ENCODE measurements at regions not wholly inside any gene's neighbourhood (a gene's known extent, or its start where the extent isn't known, plus 50 kb on each side); places are given as distances from the start of the nearest gene placed in this dataset.

GRCh38 chr13:107413005-107413404 lies 802.3 kb downstream of the LIG4 start:
- no peak overlapping the region for H2AFZ ChIP-seq (ENCODE audit: low read depth, low read length)
- no peaks in the 10 kb centered on the region for H3K36me3 ChIP-seq (ENCODE audit: insufficient read depth, low read length)
- no peak overlapping the region for H3K4me3 Mint-ChIP-seq (ENCODE audit: unreplicated experiment)
- FAIRE-seq (no peak), DNase-seq (ENCODE audit: low read depth) (no peak)
- no peaks in the 10 kb centered on the region for H3K79me2 ChIP-seq (ENCODE audit: insufficient read depth, low read length)
- H3K9ac ChIP-seq (ENCODE audit: low read length) = no peak overlapping the region
- TF ChIP-seq, protein P1, sequence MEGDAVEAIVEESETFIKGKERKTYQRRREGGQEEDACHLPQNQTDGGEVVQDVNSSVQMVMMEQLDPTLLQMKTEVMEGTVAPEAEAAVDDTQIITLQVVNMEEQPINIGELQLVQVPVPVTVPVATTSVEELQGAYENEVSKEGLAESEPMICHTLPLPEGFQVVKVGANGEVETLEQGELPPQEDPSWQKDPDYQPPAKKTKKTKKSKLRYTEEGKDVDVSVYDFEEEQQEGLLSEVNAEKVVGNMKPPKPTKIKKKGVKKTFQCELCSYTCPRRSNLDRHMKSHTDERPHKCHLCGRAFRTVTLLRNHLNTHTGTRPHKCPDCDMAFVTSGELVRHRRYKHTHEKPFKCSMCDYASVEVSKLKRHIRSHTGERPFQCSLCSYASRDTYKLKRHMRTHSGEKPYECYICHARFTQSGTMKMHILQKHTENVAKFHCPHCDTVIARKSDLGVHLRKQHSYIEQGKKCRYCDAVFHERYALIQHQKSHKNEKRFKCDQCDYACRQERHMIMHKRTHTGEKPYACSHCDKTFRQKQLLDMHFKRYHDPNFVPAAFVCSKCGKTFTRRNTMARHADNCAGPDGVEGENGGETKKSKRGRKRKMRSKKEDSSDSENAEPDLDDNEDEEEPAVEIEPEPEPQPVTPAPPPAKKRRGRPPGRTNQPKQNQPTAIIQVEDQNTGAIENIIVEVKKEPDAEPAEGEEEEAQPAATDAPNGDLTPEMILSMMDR (IDR thresholded peaks at IDR 0.05; ENCODE audit: insufficient read depth, low read depth, low read length) = no peak
- no peak for TF ChIP-seq EZH2 (IDR thresholded peaks at IDR 0.05; ENCODE audit: insufficient read depth, low read length)
- H3K4me1 Mint-ChIP-seq (ENCODE audit: low read depth, unreplicated experiment) = no peaks in the 10 kb centered on the region
- no peak overlapping the region for H3K4me2 ChIP-seq (ENCODE audit: low read length)
- H3K4me1 ChIP-seq (ENCODE audit: insufficient read depth, low read length) = no peaks in the 10 kb centered on the region
- no peak overlapping the region for H3K27ac ChIP-seq (ENCODE audit: low read depth, low read length)
- no peak overlapping the region for H3K27ac Mint-ChIP-seq (ENCODE audit: unreplicated experiment)
- no peak overlapping the region for H3K4me3 ChIP-seq (ENCODE audit: insufficient read depth, low read depth, low read length)
- H3K27me3 ChIP-seq (ENCODE audit: insufficient read depth, low read length) = no peaks in the 10 kb centered on the region
- no peaks in the 10 kb centered on the region for H3K9me3 Mint-ChIP-seq (ENCODE audit: unreplicated experiment)
- no peaks in the 10 kb centered on the region for H3K9me3 ChIP-seq (ENCODE audit: insufficient read depth, low read depth, low read length)
- no peaks in the 10 kb centered on the region for H4K20me1 ChIP-seq (ENCODE audit: insufficient read depth, low read length)
- H3K36me3 Mint-ChIP-seq (ENCODE audit: low read depth, unreplicated experiment) = no peaks in the 10 kb centered on the region
- peaks cover 1% of the 10 kb centered on the region for H3K27me3 Mint-ChIP-seq (ENCODE audit: low read depth, unreplicated experiment)

DNA sequence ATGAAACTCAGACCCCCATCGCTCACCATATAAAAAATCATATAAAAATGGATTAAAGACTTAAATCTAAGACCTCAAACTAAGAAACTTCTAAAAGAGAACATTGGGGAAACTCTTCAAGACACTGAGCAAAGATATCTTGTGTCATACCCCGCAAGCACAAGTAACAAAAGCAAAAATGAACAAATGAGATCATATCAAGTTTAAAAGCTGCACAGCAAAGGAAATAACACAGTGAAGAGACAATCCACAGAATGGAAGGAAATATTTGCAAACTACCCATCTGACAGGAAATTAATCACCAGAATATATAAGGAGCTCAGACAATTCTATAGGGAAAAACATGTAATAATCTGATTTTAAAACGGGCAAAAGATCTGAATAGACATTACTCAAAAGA lies 808.3 kb downstream of the LIG4 start:
- Histone ChIP-seq H3K9me3 (ENCODE audit: insufficient read depth, low read depth, low read length) (no peaks in the 10 kb centered on the region), H3K4me3 (ENCODE audit: insufficient read depth, low read depth, low read length) (no peak overlapping the region), H3K79me2 (ENCODE audit: insufficient read depth, low read length) (no peaks in the 10 kb centered on the region), H3K36me3 (ENCODE audit: insufficient read depth, low read length) (no peaks in the 10 kb centered on the region), H3K27ac (ENCODE audit: low read depth, low read length) (no peak overlapping the region), H2AFZ (ENCODE audit: low read depth, low read length) (no peak overlapping the region), H3K4me2 (ENCODE audit: low read length) (no peak overlapping the region), H4K20me1 (ENCODE audit: insufficient read depth, low read length) (no peaks in the 10 kb centered on the region), H3K4me1 (ENCODE audit: insufficient read depth, low read length) (no peaks in the 10 kb centered on the region), H3K9ac (ENCODE audit: low read length) (no peak overlapping the region), H3K27me3 (ENCODE audit: insufficient read depth, low read length) (no peaks in the 10 kb centered on the region)
- Mint-ChIP-seq H3K4me3 (ENCODE audit: unreplicated experiment) (no peak overlapping the region), H3K27me3 (ENCODE audit: low read depth, unreplicated experiment) (no peaks in the 10 kb centered on the region), H3K36me3 (ENCODE audit: low read depth, unreplicated experiment) (no peaks in the 10 kb centered on the region), H3K9me3 (ENCODE audit: unreplicated experiment) (no peaks in the 10 kb centered on the region), H3K27ac (ENCODE audit: unreplicated experiment) (no peak overlapping the region), H3K4me1 (ENCODE audit: low read depth, unreplicated experiment) (no peaks in the 10 kb centered on the region)
- FAIRE-seq = no peak
- no peak for DNase-seq (ENCODE audit: low read depth)
- TF ChIP-seq EZH2 (IDR thresholded peaks at IDR 0.05; ENCODE audit: insufficient read depth, low read length) = no peak
- TF ChIP-seq, protein P1 (IDR thresholded peaks at IDR 0.05; ENCODE audit: insufficient read depth, low read depth, low read length) = no peak

DNA sequence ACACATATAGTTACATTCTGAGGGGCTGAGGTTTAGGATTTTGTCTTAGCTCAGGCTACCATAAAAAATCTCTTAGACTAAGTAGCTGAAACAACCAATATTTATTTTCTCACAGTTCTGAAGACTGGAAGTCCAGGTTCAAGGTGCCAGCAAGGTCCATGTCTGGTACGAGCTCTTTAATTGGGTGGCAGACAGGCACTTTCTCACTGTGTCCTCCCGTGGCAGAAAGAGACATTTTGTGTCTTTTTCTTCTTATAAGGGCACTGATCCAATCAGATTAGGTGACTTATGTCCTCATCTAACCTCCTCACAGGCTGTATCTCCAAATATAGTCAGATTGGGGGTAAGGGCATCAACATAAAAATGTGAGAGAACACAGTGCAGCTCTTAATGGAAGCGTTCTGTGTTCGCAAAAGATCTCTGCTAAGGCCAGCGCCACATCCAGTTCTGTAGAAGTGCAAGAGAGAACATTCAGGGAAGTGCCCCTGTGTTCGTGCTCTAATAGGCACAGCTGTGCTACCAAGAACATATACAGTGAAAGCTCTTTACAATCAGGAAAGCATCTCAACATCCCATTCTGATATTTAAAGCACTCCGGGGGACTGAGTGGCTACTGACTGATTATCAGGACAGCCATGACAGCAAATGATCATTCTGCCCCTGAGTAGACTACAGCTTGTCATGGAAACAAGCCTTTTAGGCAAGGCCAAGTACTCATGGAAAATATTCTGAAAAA lies 819.2 kb downstream of the LIG4 start:
- H3K36me3 ChIP-seq (ENCODE audit: insufficient read depth, low read length) = no peaks in the 10 kb centered on the region
- no peaks in the 10 kb centered on the region for H3K27me3 Mint-ChIP-seq (ENCODE audit: low read depth, unreplicated experiment)
- TF ChIP-seq, protein P1 (IDR thresholded peaks at IDR 0.05; ENCODE audit: insufficient read depth, low read depth, low read length) = no peak
- no peak for TF ChIP-seq EZH2 (IDR thresholded peaks at IDR 0.05; ENCODE audit: insufficient read depth, low read length)
- no peak overlapping the region for H3K4me3 Mint-ChIP-seq (ENCODE audit: unreplicated experiment)
- no peak overlapping the region for H3K27ac Mint-ChIP-seq (ENCODE audit: unreplicated experiment)
- no peaks in the 10 kb centered on the region for H3K79me2 ChIP-seq (ENCODE audit: insufficient read depth, low read length)
- H3K9ac ChIP-seq (ENCODE audit: low read length) = no peak overlapping the region
- no peaks in the 10 kb centered on the region for H3K4me1 Mint-ChIP-seq (ENCODE audit: low read depth, unreplicated experiment)
- H3K27ac ChIP-seq (ENCODE audit: low read depth, low read length) = no peak overlapping the region
- no peak overlapping the region for H2AFZ ChIP-seq (ENCODE audit: low read depth, low read length)
- no peak for FAIRE-seq
- H3K9me3 Mint-ChIP-seq (ENCODE audit: unreplicated experiment) = peaks cover 2% of the 10 kb centered on the region
- no peak overlapping the region for H3K4me2 ChIP-seq (ENCODE audit: low read length)
- DNase-seq (ENCODE audit: low read depth) = no peak
- H4K20me1 ChIP-seq (ENCODE audit: insufficient read depth, low read length) = no peaks in the 10 kb centered on the region
- no peaks in the 10 kb centered on the region for H3K36me3 Mint-ChIP-seq (ENCODE audit: low read depth, unreplicated experiment)
- no peaks in the 10 kb centered on the region for H3K4me1 ChIP-seq (ENCODE audit: insufficient read depth, low read length)
- no peaks in the 10 kb centered on the region for H3K27me3 ChIP-seq (ENCODE audit: insufficient read depth, low read length)
- H3K4me3 ChIP-seq (ENCODE audit: insufficient read depth, low read depth, low read length) = no peak overlapping the region
- no peaks in the 10 kb centered on the region for H3K9me3 ChIP-seq (ENCODE audit: insufficient read depth, low read depth, low read length)

Data from astrocyte (in vitro differentiated cells and primary cell).